Retinal pigment epithelial cell (primary cell): ENCODE measurements at regions not wholly inside any gene's neighbourhood (a gene's known extent, or its start where the extent isn't known, plus 50 kb on each side); places are given as distances from the start of the nearest gene placed in this dataset.
A peak's percentile ranks its signal among the peaks of the same experiment; 100 is the strongest.

Experiments
- DNase-seq: peaks from one replicate; pipeline ENCODE4 v3.0.0-alpha.2; 2010; ENCODE audit warnings: low read depth
- H3K4me3 ChIP-seq: 2 replicates; pipeline ENCODE4 v1.5.1; 2011; ENCODE audit warnings: mild to moderate bottlenecking, low read length, control low read depth, moderate library complexity
- CTCF ChIP-seq: conservative IDR thresholded peaks from 2 replicates; pipeline ENCODE4 v1.5.1; 2011; ENCODE audit warnings: low read depth, low read length, control low read depth, inconsistent platforms

DNA sequence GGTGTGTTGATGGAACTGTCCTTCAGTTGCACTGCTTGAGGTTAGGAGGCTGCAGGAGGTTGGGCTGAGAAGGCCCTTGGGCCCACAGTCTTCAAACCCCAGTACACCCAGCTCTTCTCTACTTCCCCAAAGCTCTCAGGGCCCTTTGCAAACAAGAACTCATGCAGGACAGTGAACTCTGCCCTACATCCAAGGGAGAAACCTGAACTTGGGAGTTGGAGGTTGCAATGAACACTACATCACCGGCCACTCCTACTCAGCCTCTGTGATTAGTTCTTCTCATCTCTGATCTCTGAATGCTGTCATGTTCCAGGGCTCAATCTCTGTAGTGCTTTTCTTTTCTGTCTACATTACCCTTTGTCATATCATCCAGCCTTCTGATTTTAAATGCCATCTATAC lies 148.5 kb upstream of the PDE7B start:
- DNase-seq: no peak
- TF ChIP-seq CTCF: no peak
- H3K4me3 ChIP-seq: no peak overlapping the region

GRCh38 chr6:135703621-135704020 lies 147.9 kb upstream of the PDE7B start:
- no peak for DNase-seq
- no peak for TF ChIP-seq CTCF
- H3K4me3 ChIP-seq: no peak overlapping the region

DNA sequence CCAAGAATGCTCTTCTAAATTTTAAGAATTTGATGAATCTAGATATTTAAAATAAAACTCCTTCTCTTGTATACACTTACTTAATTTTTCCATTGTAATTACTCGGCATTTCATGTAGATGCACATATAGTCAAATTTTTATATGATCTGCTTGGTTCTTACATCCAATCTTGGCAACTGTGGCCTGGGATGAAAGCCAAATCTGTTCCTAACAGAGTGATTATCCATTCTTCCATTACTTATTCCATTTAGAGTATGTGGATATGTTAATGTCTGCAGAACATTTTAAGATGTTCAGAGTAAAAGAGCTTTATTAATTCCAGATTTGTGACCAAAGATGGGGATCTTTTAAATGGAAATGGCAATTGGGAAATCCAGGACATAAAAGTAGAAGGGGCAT lies 144.1 kb upstream of the PDE7B start:
- no peak overlapping the region for H3K4me3 ChIP-seq
- no peak for TF ChIP-seq CTCF
- no peak for DNase-seq

DNA sequence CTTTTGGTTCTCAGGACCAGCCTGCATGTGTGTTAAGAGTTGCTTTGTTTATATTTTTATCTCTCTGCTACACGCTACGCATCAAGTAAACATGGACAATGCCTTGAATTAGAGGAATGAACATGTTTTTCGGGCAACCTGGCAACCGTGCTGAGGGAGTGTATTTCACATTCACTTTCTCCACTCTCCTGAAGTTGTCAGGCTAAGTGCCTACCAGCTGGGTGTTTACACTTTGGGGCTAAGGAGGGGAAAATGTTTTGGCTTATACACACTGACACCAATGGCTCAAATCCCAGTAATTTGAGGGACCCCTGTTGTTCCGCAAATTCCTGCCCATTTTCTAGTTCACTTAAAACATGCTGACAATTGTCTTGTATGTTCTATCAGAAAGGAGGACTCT lies 141.5 kb upstream of the PDE7B start:
- no peak for TF ChIP-seq CTCF
- no peak for DNase-seq
- no peak overlapping the region for H3K4me3 ChIP-seq

- no peak overlapping the region for H3K4me3 ChIP-seq
- no peak for TF ChIP-seq CTCF
- no peak for DNase-seq
These were observed 129.3 kb upstream of the PDE7B start for GRCh38 chr6:135722190-135722589.

DNA sequence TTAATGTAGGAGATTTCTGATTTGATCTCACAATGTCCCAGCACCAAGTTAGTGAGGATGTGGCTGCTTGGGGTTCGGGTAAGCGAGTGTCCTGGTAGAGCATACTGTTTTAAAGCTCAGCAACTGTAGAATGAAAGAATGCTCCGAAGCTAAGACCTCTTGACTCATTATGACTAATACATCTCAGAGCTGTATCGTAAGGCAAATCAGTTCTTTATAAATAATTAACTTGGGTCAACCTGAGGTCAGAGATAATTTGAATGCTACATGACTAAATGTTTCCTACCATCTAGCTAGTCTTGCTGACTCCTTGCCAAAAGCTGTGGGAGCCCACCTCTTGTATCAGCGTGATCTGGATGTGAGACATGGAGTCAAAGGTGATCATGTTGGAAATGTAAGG lies 128.8 kb upstream of the PDE7B start:
- DNase-seq: peak; percentile 95
- H3K4me3 ChIP-seq: no peak overlapping the region
- no peak for TF ChIP-seq CTCF

- DNase-seq: no peak
- TF ChIP-seq CTCF: no peak
- H3K4me3 ChIP-seq: no peak overlapping the region
These were observed 122.9 kb upstream of the PDE7B start for GRCh38 chr6:135728589-135728988.
